PC-3 (cell line): ENCODE measurements at regions not wholly inside any gene's neighbourhood (a gene's known extent, or its start where the extent isn't known, plus 50 kb on each side); places are given as distances from the start of the nearest gene placed in this dataset.

ENCODE experiments used
- ATAC-seq: fragments of 200-7000 bp; cut with Tn5 transposase; 2 replicates; pipeline ENCODE4 v1.9.1; 2020; ENCODE audit warnings: mild to moderate bottlenecking, moderate library complexity
- BruUV-seq: library from RNA; stranded (reverse); fragments of 400-500 nt; replicated peaks from 2 replicates; lab custom pipeline; 2021; lab: Mats Ljungman, UMichigan
- CTCF ChIA-PET: fragments of 300-600 bp; sonication (Branson Sonifier 250); formaldehyde crosslinking; loops from one replicate; lab custom pipeline; 2022; ENCODE audit warnings: antibody characterized with exemption; lab: Charles Lee
- POLR2A ChIA-PET: fragments of 300-600 bp; sonication (Branson Sonifier 250); formaldehyde crosslinking; loops from one replicate; lab custom pipeline; 2022; ENCODE audit warnings: antibody characterized with exemption; ENCODE audit not compliant: unreplicated experiment; lab: Charles Lee
- DNase-seq: peaks from one replicate; pipeline ENCODE4 v3.0.0-alpha.2; 2015
- H2AFZ ChIP-seq: fragments of 300-600 bp; sonication (generic); 2 replicates; pipeline ENCODE4 v1.6.0; 2016; ENCODE audit warnings: antibody characterized with exemption, low read length
- H3F3A ChIP-seq: fragments of 300-600 bp; sonication (generic); one replicate; pipeline ENCODE4 v1.6.0; 2017; ENCODE audit warnings: antibody characterized with exemption, low read length, control low read depth, mild to moderate bottlenecking; ENCODE audit not compliant: unreplicated experiment
- H3K27ac ChIP-seq: fragments of 300-600 bp; sonication (generic); 2 replicates; pipeline ENCODE4 v1.5.1; 2016; ENCODE audit warnings: mild to moderate bottlenecking, low read length
- H3K27me3 ChIP-seq: fragments of 300-600 bp; sonication (generic); 2 replicates; pipeline ENCODE4 v1.6.1; 2016; ENCODE audit warnings: low read length, mixed read lengths
- H3K36me3 ChIP-seq: fragments of 300-600 bp; sonication (generic); 2 replicates; pipeline ENCODE4 v1.6.1; 2016; ENCODE audit warnings: low read depth, mixed run types, low read length, mixed read lengths
- H3K4me1 ChIP-seq: fragments of 300-600 bp; sonication (generic); 2 replicates; pipeline ENCODE4 v1.5.1; 2016; ENCODE audit warnings: low read length; ENCODE audit not compliant: insufficient read depth
- H3K4me2 ChIP-seq: fragments of 300-600 bp; sonication (generic); 2 replicates; pipeline ENCODE4 v1.6.0; 2016; ENCODE audit warnings: low read length
- H3K4me3 ChIP-seq: fragments of 300-600 bp; sonication (generic); 2 replicates; pipeline ENCODE4 v1.5.1; 2016; ENCODE audit warnings: mild to moderate bottlenecking, low read length, mixed read lengths
- H3K79me2 ChIP-seq: fragments of 300-600 bp; sonication (generic); 2 replicates; pipeline ENCODE4 v1.6.1; 2017; ENCODE audit warnings: low read length, mixed read lengths
- H3K9ac ChIP-seq: fragments of 300-600 bp; sonication (generic); 2 replicates; pipeline ENCODE4 v1.6.0; 2016; ENCODE audit warnings: mild to moderate bottlenecking, low read length
- H3K9me2 ChIP-seq: fragments of 300-600 bp; sonication (generic); replicated peaks from 2 replicates; pipeline ENCODE4 v1.6.1; 2016; ENCODE audit warnings: mixed run types, low read length, mixed read lengths
- H3K9me3 ChIP-seq: fragments of 300-600 bp; sonication (generic); 2 replicates; pipeline ENCODE4 v1.6.1; 2016; ENCODE audit warnings: low read length, mixed read lengths
- H4K20me1 ChIP-seq: fragments of 300-600 bp; sonication (generic); 2 replicates; pipeline ENCODE4 v1.6.1; 2016; ENCODE audit warnings: low read length, mixed read lengths
- CTCF ChIP-seq: fragments of 300-600 bp; sonication (generic); conservative IDR thresholded peaks from 2 replicates; pipeline ENCODE4 v1.5.1; 2017; ENCODE audit warnings: antibody characterized with exemption, low read depth, mild to moderate bottlenecking, low read length
- EZH2 ChIP-seq: fragments of 300-600 bp; sonication (generic); IDR thresholded peaks from one replicate; pipeline ENCODE4 v1.6.1; 2017; ENCODE audit warnings: antibody characterized with exemption, mild to moderate bottlenecking, low read length; ENCODE audit not compliant: unreplicated experiment
- EZH2phosphoT487 ChIP-seq: fragments of 300-600 bp; sonication (generic); IDR thresholded peaks from 2 replicates; pipeline ENCODE4 v1.6.1; 2018; ENCODE audit warnings: mild to moderate bottlenecking, antibody characterized with exemption, low read length, borderline replicate concordance
- intact Hi-C: fragments of 100-400 bp; cut with micrococcal nuclease; formaldehyde crosslinking; loops from 2 replicates; pipeline ENCODE4 v1.9.0; 2023

DNA sequence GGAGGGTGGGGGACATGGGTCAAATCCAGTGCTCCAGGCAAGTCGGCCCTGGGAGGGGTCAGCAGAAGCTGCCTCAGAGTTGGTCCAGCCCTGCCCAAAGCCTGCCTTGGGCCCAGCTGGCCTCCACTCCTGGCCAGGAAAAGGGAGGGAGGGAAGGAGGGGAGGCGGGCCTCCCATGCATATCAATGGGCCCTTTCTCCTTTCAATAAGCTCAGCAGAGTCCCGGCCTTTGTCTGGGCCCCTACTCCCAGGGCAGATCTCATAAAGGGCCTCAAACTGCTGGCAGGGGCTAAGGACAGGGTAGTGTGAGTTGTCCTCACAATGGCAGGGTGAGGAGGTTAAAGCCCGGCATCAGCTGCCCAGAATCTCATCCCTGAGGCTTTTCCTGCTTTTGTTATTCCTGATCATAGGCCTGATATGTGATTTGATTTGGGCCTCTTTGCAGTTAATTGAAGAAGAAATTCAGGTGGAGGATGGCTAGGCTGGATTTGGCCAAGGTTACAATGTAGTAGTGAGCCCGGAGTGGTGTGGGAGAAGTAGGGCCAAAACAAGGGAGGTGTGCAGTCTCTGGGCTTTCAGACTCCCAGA is 121.1 kb upstream of the ATP6AP2 start:
- no peaks in the 10 kb centered on the region for H3K4me1 ChIP-seq
- no peak overlapping the region for H3K9ac ChIP-seq
- CTCF ChIA-PET: no interaction called here
- H4K20me1 ChIP-seq: no peaks in the 10 kb centered on the region
- H3K36me3 ChIP-seq: no peaks in the 10 kb centered on the region
- H3K27ac ChIP-seq: no peak overlapping the region
- peaks cover 30% of the 10 kb centered on the region for H3K27me3 ChIP-seq
- DNase-seq (no peak), ATAC-seq (no peak)
- TF ChIP-seq CTCF (no peak), EZH2 (no peak), EZH2phosphoT487 (no peak)
- intact Hi-C loops: loop anchor here (10.0 kb wide), 1 partner anchor 285 kb away; no protein-coding TSS in a partner anchor
- BruUV-seq: no TSS peak
- H3K9me3 ChIP-seq: no peaks in the 10 kb centered on the region
- no peaks in the 10 kb centered on the region for H3K79me2 ChIP-seq
- POLR2A ChIA-PET: no interaction called here
- H2AFZ ChIP-seq: no peak overlapping the region
- H3F3A ChIP-seq: no peaks in the 10 kb centered on the region
- H3K4me3 ChIP-seq: no peak overlapping the region
- no peaks in the 10 kb centered on the region for H3K9me2 ChIP-seq
- H3K4me2 ChIP-seq: no peak overlapping the region

DNA sequence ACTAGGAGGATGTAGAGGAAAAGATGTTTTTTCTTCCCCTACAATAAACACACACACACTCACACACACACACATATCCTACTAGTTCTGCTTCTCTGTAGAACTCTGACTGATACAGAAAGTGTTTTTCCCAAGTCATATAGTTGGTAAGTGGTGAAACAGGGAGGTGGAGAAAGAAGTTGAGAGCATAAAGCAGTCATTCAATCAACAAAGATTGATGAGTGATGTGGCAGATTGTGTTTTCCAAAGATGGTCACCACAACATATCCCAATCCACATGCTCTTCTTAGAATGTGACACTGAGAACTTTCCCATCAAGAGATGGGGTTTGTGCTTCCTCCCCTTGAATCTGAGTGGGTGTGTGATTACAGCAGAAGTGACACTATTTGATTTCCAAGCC is 123.4 kb upstream of the ATP6AP2 start:
- no peaks in the 10 kb centered on the region for H3K79me2 ChIP-seq

More for the DNA sequence above, 123.4 kb upstream of the ATP6AP2 start:
- ATAC-seq: no peak
- Histone ChIP-seq H3F3A (no peaks in the 10 kb centered on the region), H2AFZ (no peak overlapping the region), H3K4me1 (no peaks in the 10 kb centered on the region), H3K9me3 (no peaks in the 10 kb centered on the region), H3K27me3 (peaks cover 29% of the 10 kb centered on the region), H3K9me2 (no peaks in the 10 kb centered on the region), H3K9ac (no peak overlapping the region), H3K27ac (no peak overlapping the region), H3K36me3 (no peaks in the 10 kb centered on the region), H3K4me2 (no peak overlapping the region), H4K20me1 (no peaks in the 10 kb centered on the region), H3K4me3 (no peak overlapping the region)
- ChIA-PET CTCF (no interaction called here), POLR2A (interaction anchor here (0.6 kb wide), 1 partner anchor 190 kb away, joined by 3 read pairs; no protein-coding TSS in a partner anchor)
- no peak for DNase-seq
- BruUV-seq: no TSS peak
- intact Hi-C loops: no loop called here
- TF ChIP-seq EZH2phosphoT487 (no peak), EZH2 (no peak), CTCF (no peak)
